K562 (cell line): ENCODE measurements at regions not wholly inside any gene's neighbourhood (a gene's known extent, or its start where the extent isn't known, plus 50 kb on each side); places are given as distances from the start of the nearest gene placed in this dataset.

Experiments used
- ATAC-seq: fragments of 200-7000 bp; cut with Tn5 transposase; 3 replicates; pipeline ENCODE4 v1.9.1; 2020; ENCODE audit warnings: moderate library complexity
- BruUV-seq: library from RNA; stranded (reverse); fragments of 400-500 nt; replicated peaks from 2 replicates; lab custom pipeline; 2021; lab: Mats Ljungman, UMichigan
- CTCF ChIA-PET: fragments of 300-600 bp; formaldehyde crosslinking; extraction: SDS; loops from one replicate; lab custom pipeline; 2021; ENCODE audit warnings: low intra/inter-chr PET ratio; lab: Yijun Ruan, JAX
- POLR2A ChIA-PET: fragments of 300-600, 350-650 bp; sonication (Branson Sonifier 250); formaldehyde crosslinking; extraction: SDS; loops from one replicate; lab custom pipeline; 2021; ENCODE audit warnings: antibody characterized with exemption, inconsistent platforms; lab: Yijun Ruan, JAX
- DNase-seq, 4 experiments: peaks; one replicate each; pipeline versions ENCODE4 v3.0.0 to v3.0.0-alpha.2; 2011 to 2018; ENCODE audit warnings: low spot score in 3 of 4, mixed read lengths in 3 of 4; ENCODE audit errors: extremely low read depth in 1 of 4
- FAIRE-seq: peaks from 2 replicates; lab custom pipeline; 2011; peaks lifted over from hg19 to GRCh38; lab: Jason Lieb, UNC
- H2AFZ ChIP-seq: 2 replicates; pipeline ENCODE4 v1.6.0; 2011; ENCODE audit warnings: low read depth, low read length, control low read depth, inconsistent platforms
- H3K27ac ChIP-seq: fragments of 200-600 bp; 3 replicates; pipeline ENCODE4 v1.8.0; 2011; ENCODE audit warnings: low read depth, mild to moderate bottlenecking, control low read depth, inconsistent platforms, low read length, moderate library complexity, mixed read lengths; ENCODE audit errors: extremely low read depth
- H3K27me3 ChIP-seq, 2 experiments: fragments of 300-600 bp in 1 of 2; 2 replicates in 1 of 2; 3 replicates in 1 of 2; pipeline versions ENCODE4 v1.6.0 to v1.8.0; 2011; ENCODE audit warnings: inconsistent platforms in 2 of 2, low read length in 2 of 2, mild to moderate bottlenecking in 1 of 2, mixed read lengths in 1 of 2, moderate library complexity in 1 of 2; ENCODE audit not compliant: control insufficient read depth in 2 of 2, insufficient read depth in 2 of 2
- H3K36me3 ChIP-seq: fragments of 300-600 bp; 3 replicates; pipeline ENCODE4 v1.8.0; 2011; ENCODE audit warnings: mild to moderate bottlenecking, low read length, inconsistent platforms; ENCODE audit not compliant: control insufficient read depth, insufficient read depth
- H3K4me1 ChIP-seq, 2 experiments: fragments of 200-600 bp in 1 of 2; replicated peaks in 1 of 2; 2 replicates in 1 of 2; 3 replicates in 1 of 2; pipeline versions ENCODE4 v1.5.1 to v1.8.0; 2011; ENCODE audit warnings: inconsistent platforms in 2 of 2, low read length in 2 of 2, mild to moderate bottlenecking in 1 of 2, mixed read lengths in 1 of 2, moderate library complexity in 1 of 2; ENCODE audit not compliant: control insufficient read depth in 2 of 2, insufficient read depth in 2 of 2
- H3K4me2 ChIP-seq: 2 replicates; pipeline ENCODE4 v1.6.1; 2011; ENCODE audit warnings: low read length, control low read depth, inconsistent platforms, mixed read lengths; ENCODE audit not compliant: insufficient read depth
- H3K4me3 ChIP-seq: fragments of 200-600 bp; sonication (generic), shearing (Covaris generic); 2 replicates; pipeline ENCODE4 v1.5.1; 2016; ENCODE audit warnings: control low read depth, inconsistent platforms
- H3K79me2 ChIP-seq: fragments of 200-600 bp; 3 replicates; pipeline ENCODE4 v1.8.0; 2011; ENCODE audit warnings: low read length, inconsistent platforms; ENCODE audit not compliant: control insufficient read depth, insufficient read depth
- H3K9ac ChIP-seq, 2 experiments: 2 replicates each; pipeline versions ENCODE4 v1.6.0 to v1.6.1; 2011; ENCODE audit warnings: low read depth in 2 of 2, low read length in 2 of 2, control low read depth in 1 of 2, inconsistent platforms in 1 of 2, mild to moderate bottlenecking in 1 of 2, mixed read lengths in 1 of 2; ENCODE audit not compliant: insufficient read depth in 1 of 2
- H3K9me1 ChIP-seq: one replicate; pipeline ENCODE4 v1.6.0; 2011; ENCODE audit warnings: inconsistent platforms, mild to moderate bottlenecking, low read length, moderate library complexity; ENCODE audit not compliant: control insufficient read depth, insufficient read depth
- H3K9me3 ChIP-seq: replicated peaks from 2 replicates; pipeline ENCODE4 v1.5.1; 2011; ENCODE audit warnings: low read depth, low read length, inconsistent platforms; ENCODE audit not compliant: control insufficient read depth, insufficient read depth
- H4K20me1 ChIP-seq: replicated peaks from 2 replicates; pipeline ENCODE4 v1.6.1; 2011; ENCODE audit warnings: low read length, inconsistent platforms, mixed read lengths; ENCODE audit not compliant: control insufficient read depth, insufficient read depth
- CAMTA2 ChIP-seq: fragments of 250-450 bp; sonication (Bioruptor Pico); conservative IDR thresholded peaks from 2 replicates; pipeline ENCODE4 v1.5.1; 2022
- CEBPB ChIP-seq: fragments of 450-650 bp; IDR thresholded peaks from 2 replicates; pipeline ENCODE4 v1.6.1; 2016; ENCODE audit warnings: missing genetic modification characterization, missing compliant biosample characterization
- CEBPG ChIP-seq, 3 experiments: fragments of 200-800 bp in 1 of 3; sonication (Bioruptor generic) in 1 of 3; sonication (generic) in 1 of 3; formaldehyde crosslinking in 1 of 3; IDR thresholded peaks in 2 of 3; conservative IDR thresholded peaks in 1 of 3; 2 replicates each; pipeline versions ENCODE4 v1.6.1 to v1.8.0; 2016 to 2022; ENCODE audit warnings: missing compliant biosample characterization in 2 of 3, missing genetic modification characterization in 2 of 3, mild to moderate bottlenecking in 1 of 3, missing genetic modification reagents in 1 of 3
- L3MBTL2 ChIP-seq: fragments of 450-650 bp; IDR thresholded peaks from 2 replicates; pipeline ENCODE4 v1.6.1; 2016; ENCODE audit warnings: mild to moderate bottlenecking, moderate library complexity
- NUFIP1 ChIP-seq: fragments of 450-650 bp; IDR thresholded peaks from 2 replicates; pipeline ENCODE4 v1.6.1; 2018; ENCODE audit not compliant: partially characterized antibody
- POLR3A ChIP-seq: IDR thresholded peaks from 2 replicates; pipeline ENCODE4 v1.6.1; 2011; ENCODE audit warnings: borderline replicate concordance, mild to moderate bottlenecking, moderate library complexity; ENCODE audit not compliant: insufficient read length, insufficient read depth; ENCODE audit errors: extremely low read depth
- RBM34 ChIP-seq: fragments of 200-400 bp; formaldehyde crosslinking; IDR thresholded peaks from 2 replicates; pipeline ENCODE4 v1.6.1; 2018; ENCODE audit warnings: low read length, borderline replicate concordance; ENCODE audit not compliant: insufficient read depth
- SRSF3 ChIP-seq: fragments of 200-400 bp; formaldehyde crosslinking; IDR thresholded peaks from 2 replicates; pipeline ENCODE4 v1.6.1; 2016; ENCODE audit warnings: mild to moderate bottlenecking, low read length, moderate library complexity; ENCODE audit not compliant: insufficient read depth
- WGBS: fragments of 100-300 bp; shearing (Covaris generic); methylation state at CpG from one replicate; pipeline ENCODE4 v1.1.6; 2016; ENCODE audit warnings: low coverage, mixed read lengths; ENCODE audit not compliant: insufficient coverage; ENCODE audit errors: missing lambda C conversion rate; 5-methylcytosine and 5-hydroxymethylcytosine counted together
- in situ Hi-C: fragments of 300-500 bp; cut with MboI; formaldehyde crosslinking; loops from 4 replicates; pipeline ENCODE4 v1.15.0; 2018; ENCODE audit warnings: inconsistent platforms, mixed read lengths
- intact Hi-C: fragments of 100-400 bp; cut with micrococcal nuclease; formaldehyde crosslinking; loops from 2 replicates; pipeline ENCODE4 v1.14.2; 2022

GRCh38 chr2:194486326-194486725 is 1170.7 kb upstream of the SLC39A10 start:
- Histone ChIP-seq H3K79me2 (no peaks in the 10 kb centered on the region), H3K9me1 (no peaks in the 10 kb centered on the region), H3K4me1 (no peaks in the 10 kb centered on the region)
- WGBS: 0% methylated on average over 4 of the region's 4 CpGs
- TF ChIP-seq RBM34: no peak
- no peak for TF ChIP-seq CAMTA2 (CRISPR knock-in tag)
- TF ChIP-seq NUFIP1: no peak
- no peak for TF ChIP-seq L3MBTL2
- TF ChIP-seq POLR3A: no peak
- TF ChIP-seq, all 486 proteins: peak for 0
- ChIA-PET POLR2A (no interaction called here), CTCF (no interaction called here)
- no peak overlapping the region for H3K4me3 ChIP-seq
- no peak overlapping the region for H3K27ac ChIP-seq
- no TSS peak for BruUV-seq
- FAIRE-seq: no peak
- no peaks in the 10 kb centered on the region for H3K36me3 ChIP-seq
- H2AFZ ChIP-seq: no peak overlapping the region
- intact Hi-C loops (no loop called here), in situ Hi-C loops (no loop called here)
- no peak overlapping the region for H3K9ac ChIP-seq
- ATAC-seq: no peak
- H3K4me2 ChIP-seq: no peak overlapping the region
- H4K20me1 ChIP-seq: no peaks in the 10 kb centered on the region
- no peaks in the 10 kb centered on the region for H3K27me3 ChIP-seq
- no peak for DNase-seq
- no peaks in the 10 kb centered on the region for H3K9me3 ChIP-seq

GRCh38 chr2:194483041-194483440 is 1174.0 kb upstream of the SLC39A10 start:
- TF ChIP-seq CEBPG (CRISPR knock-in tag; IDR thresholded peaks at IDR 0.05) (no peak), CEBPG (tag; conservative IDR thresholded peaks at IDR 0.05 in 1 of 2, IDR thresholded peaks at IDR 0.05 in 1 of 2) (peak in 1 of 2 experiments; percentile 20; a peak in 1 of 4 replicates), SRSF3 (no peak), CEBPB (tag) (peak; percentile 32; the same call in 1 of the 2 replicates)
- in situ Hi-C loops: no loop called here
- Histone ChIP-seq H3K4me1 (no peaks in the 10 kb centered on the region), H3K9me3 (no peaks in the 10 kb centered on the region), H3K4me2 (no peak overlapping the region), H3K79me2 (no peaks in the 10 kb centered on the region), H3K4me3 (no peak overlapping the region), H3K9me1 (no peaks in the 10 kb centered on the region), H3K36me3 (no peaks in the 10 kb centered on the region), H3K9ac (no peak overlapping the region), H2AFZ (no peak overlapping the region), H3K27me3 (no peaks in the 10 kb centered on the region), H4K20me1 (no peaks in the 10 kb centered on the region), H3K27ac (no peak overlapping the region)
- intact Hi-C loops: no loop called here
- FAIRE-seq (no peak), DNase-seq (no peak), ATAC-seq (no peak)
- CTCF ChIA-PET: no interaction called here
- WGBS: 0% methylated on average over 1 of the region's 1 CpG
- no TSS peak for BruUV-seq
- POLR2A ChIA-PET: no interaction called here
